CD4-positive, alpha-beta T cell (primary cell): ENCODE measurements at regions not wholly inside any gene's neighbourhood (a gene's known extent, or its start where the extent isn't known, plus 50 kb on each side); places are given as distances from the start of the nearest gene placed in this dataset.

ENCODE experiments used
- ATAC-seq: fragments of 200-7000 bp; cut with Tn5 transposase; one replicate; pipeline ENCODE4 v1.10.0; 2022; ENCODE audit warnings: mild to moderate bottlenecking; ENCODE audit not compliant: poor library complexity
- CTCF ChIA-PET: fragments of 350-600 bp; sonication (Branson Sonifier 250); formaldehyde crosslinking; loops from one replicate; lab custom pipeline; 2021; ENCODE audit warnings: antibody characterized with exemption, inconsistent platforms; lab: Charles Lee
- POLR2A ChIA-PET: fragments of 350-600 bp; sonication (Branson Sonifier 250); formaldehyde crosslinking; loops from one replicate; lab custom pipeline; 2021; ENCODE audit warnings: antibody characterized with exemption, inconsistent platforms; lab: Charles Lee
- DNase-seq, 14 experiments: peaks; one replicate each; pipeline ENCODE4 v3.0.0-alpha.2; 2013 to 2020; ENCODE audit warnings: mixed read lengths in 2 of 14
- H3K27ac ChIP-seq, 2 donors: one replicate each; pipeline versions ENCODE4 v1.5.1 to v1.7.0; 2013; ENCODE audit warnings: low read length in 2 of 2, low read depth in 1 of 2, mild to moderate bottlenecking in 1 of 2
- H3K27me3 ChIP-seq, 2 experiments: 1 replicate in 1 of 2; 2 replicates in 1 of 2; pipeline versions ENCODE4 v1.6.1 to v1.7.0; 2013; ENCODE audit warnings: low read length in 2 of 2, control low read depth in 1 of 2, mild to moderate bottlenecking in 1 of 2, moderate library complexity in 1 of 2; ENCODE audit not compliant: insufficient read depth in 2 of 2, control insufficient read depth in 1 of 2
- H3K36me3 ChIP-seq: one replicate; pipeline ENCODE4 v1.6.1; 2013; ENCODE audit warnings: low read length, control low read depth; ENCODE audit not compliant: insufficient read depth
- H3K4me1 ChIP-seq: one replicate; pipeline ENCODE4 v1.6.1; 2013; ENCODE audit warnings: low read length, control low read depth; ENCODE audit not compliant: insufficient read depth
- H3K4me3 ChIP-seq: one replicate; pipeline ENCODE4 v1.5.1; 2013; ENCODE audit warnings: mild to moderate bottlenecking, low read length, moderate library complexity
- H3K9me3 ChIP-seq, 2 experiments: 1 replicate in 1 of 2; 2 replicates in 1 of 2; pipeline versions ENCODE4 v1.6.1 to v1.7.0; 2013; ENCODE audit warnings: low read length in 2 of 2, mild to moderate bottlenecking in 2 of 2, control low read depth in 1 of 2, moderate library complexity in 1 of 2; ENCODE audit not compliant: control insufficient read depth in 1 of 2, insufficient read depth in 1 of 2
- H3K27ac Mint-ChIP-seq: one replicate; pipeline ENCODE4 v1.8.0; 2020; ENCODE audit warnings: mixed read lengths
- H3K27me3 Mint-ChIP-seq: one replicate; pipeline ENCODE4 v1.8.0; 2021; ENCODE audit warnings: mixed read lengths
- H3K36me3 Mint-ChIP-seq: one replicate; pipeline ENCODE4 v1.8.0; 2021; ENCODE audit warnings: low read depth, mixed read lengths
- H3K4me1 Mint-ChIP-seq: one replicate; pipeline ENCODE4 v1.8.0; 2021; ENCODE audit warnings: low read depth, mixed read lengths
- H3K4me3 Mint-ChIP-seq: one replicate; pipeline ENCODE4 v1.8.0; 2020; ENCODE audit warnings: mild to moderate bottlenecking, mixed read lengths
- H3K9me3 Mint-ChIP-seq: one replicate; pipeline ENCODE4 v1.8.0; 2020; ENCODE audit warnings: mixed read lengths
- intact Hi-C, 2 experiments: fragments of 100-400 bp; cut with DNase I in 1 of 2; cut with micrococcal nuclease in 1 of 2; formaldehyde crosslinking; loops; one replicate each; pipeline versions ENCODE4 v1.15.1 to v1.9.0; 2023 to 2025; cut with DNase I, micrococcal nuclease
- TF ChIP-seq, protein P1 (sequence below): fragments of 200-600 bp; IDR thresholded peaks from one replicate; pipeline ENCODE4 v1.8.0; 2022; ENCODE audit warnings: antibody characterized with exemption, mild to moderate bottlenecking

DNA sequence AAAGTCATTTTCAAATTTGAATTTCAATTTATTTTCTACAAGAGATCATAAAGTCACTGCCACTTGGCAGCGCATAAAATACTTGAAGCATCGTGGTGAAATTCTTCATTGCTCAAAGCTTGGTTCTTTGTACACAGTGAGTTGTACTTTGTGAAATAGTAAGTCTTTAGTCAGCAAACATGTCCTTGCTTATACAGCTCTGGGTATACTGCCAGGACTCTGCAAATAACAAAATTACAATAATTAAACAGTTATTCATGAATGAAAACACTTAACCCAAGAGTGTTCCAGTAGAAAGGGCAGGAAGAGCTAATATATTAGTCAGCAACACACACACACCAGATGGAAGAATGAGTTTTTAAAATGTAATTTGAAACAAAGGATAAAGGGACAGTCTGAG lies 1300.9 kb upstream of the DIAPH2 start:
- Histone ChIP-seq H3K36me3 (no peaks in the 10 kb centered on the region), H3K27ac (no peak overlapping the region), H3K4me1 (no peaks in the 10 kb centered on the region), H3K9me3 (no peaks in the 10 kb centered on the region), H3K4me3 (no peak overlapping the region), H3K27me3 (no peaks in the 10 kb centered on the region)
- no peaks in the 10 kb centered on the region for H3K4me1 Mint-ChIP-seq
- peaks cover 3% of the 10 kb centered on the region for H3K9me3 Mint-ChIP-seq
- no peak overlapping the region for H3K4me3 Mint-ChIP-seq
- ChIA-PET CTCF (no interaction called here), POLR2A (no interaction called here)
- TF ChIP-seq, protein P1, sequence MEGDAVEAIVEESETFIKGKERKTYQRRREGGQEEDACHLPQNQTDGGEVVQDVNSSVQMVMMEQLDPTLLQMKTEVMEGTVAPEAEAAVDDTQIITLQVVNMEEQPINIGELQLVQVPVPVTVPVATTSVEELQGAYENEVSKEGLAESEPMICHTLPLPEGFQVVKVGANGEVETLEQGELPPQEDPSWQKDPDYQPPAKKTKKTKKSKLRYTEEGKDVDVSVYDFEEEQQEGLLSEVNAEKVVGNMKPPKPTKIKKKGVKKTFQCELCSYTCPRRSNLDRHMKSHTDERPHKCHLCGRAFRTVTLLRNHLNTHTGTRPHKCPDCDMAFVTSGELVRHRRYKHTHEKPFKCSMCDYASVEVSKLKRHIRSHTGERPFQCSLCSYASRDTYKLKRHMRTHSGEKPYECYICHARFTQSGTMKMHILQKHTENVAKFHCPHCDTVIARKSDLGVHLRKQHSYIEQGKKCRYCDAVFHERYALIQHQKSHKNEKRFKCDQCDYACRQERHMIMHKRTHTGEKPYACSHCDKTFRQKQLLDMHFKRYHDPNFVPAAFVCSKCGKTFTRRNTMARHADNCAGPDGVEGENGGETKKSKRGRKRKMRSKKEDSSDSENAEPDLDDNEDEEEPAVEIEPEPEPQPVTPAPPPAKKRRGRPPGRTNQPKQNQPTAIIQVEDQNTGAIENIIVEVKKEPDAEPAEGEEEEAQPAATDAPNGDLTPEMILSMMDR, result no peak
- H3K27me3 Mint-ChIP-seq, result no peaks in the 10 kb centered on the region
- ATAC-seq, result no peak
- H3K36me3 Mint-ChIP-seq, result no peaks in the 10 kb centered on the region
- intact Hi-C loops, result no loop called here
- no peak overlapping the region for H3K27ac Mint-ChIP-seq
- no peak for DNase-seq

DNA sequence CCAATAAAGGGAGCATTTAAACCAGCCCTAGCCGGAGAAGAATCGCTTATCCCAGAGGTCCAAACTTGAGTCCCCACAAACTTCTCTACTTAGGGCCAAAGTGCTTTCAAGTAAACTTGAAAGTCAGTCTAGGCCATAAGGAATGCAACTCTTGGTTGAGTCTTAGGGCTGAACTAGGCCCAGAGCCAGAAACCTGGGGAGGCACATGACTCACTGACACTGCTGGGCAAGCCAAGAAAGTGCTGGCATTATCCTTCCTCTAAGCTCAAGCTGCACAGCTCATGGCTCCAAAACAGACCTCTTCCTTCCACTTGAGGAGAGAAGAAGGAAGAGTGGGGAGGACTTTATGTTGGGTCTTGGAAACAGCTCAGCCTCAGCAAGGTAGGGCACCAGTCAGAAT lies 1257.3 kb upstream of the DIAPH2 start:
- Mint-ChIP-seq H3K4me1 (no peaks in the 10 kb centered on the region), H3K9me3 (no peaks in the 10 kb centered on the region), H3K27ac (no peak overlapping the region), H3K4me3 (no peak overlapping the region), H3K36me3 (no peaks in the 10 kb centered on the region), H3K27me3 (no peaks in the 10 kb centered on the region)
- H3K36me3 ChIP-seq, result no peaks in the 10 kb centered on the region
- DNase-seq (no peak), ATAC-seq (no peak)
- no peaks in the 10 kb centered on the region for H3K27me3 ChIP-seq
- H3K27ac ChIP-seq, result no peak overlapping the region
- intact Hi-C loops, result no loop called here
- ChIA-PET CTCF (no interaction called here), POLR2A (no interaction called here)
- TF ChIP-seq, protein P1, result no peak
- no peak overlapping the region for H3K4me3 ChIP-seq
- peaks cover 0 to 3% of the 10 kb centered on the region in 2 experiments for H3K9me3 ChIP-seq
- H3K4me1 ChIP-seq, result no peaks in the 10 kb centered on the region

DNA sequence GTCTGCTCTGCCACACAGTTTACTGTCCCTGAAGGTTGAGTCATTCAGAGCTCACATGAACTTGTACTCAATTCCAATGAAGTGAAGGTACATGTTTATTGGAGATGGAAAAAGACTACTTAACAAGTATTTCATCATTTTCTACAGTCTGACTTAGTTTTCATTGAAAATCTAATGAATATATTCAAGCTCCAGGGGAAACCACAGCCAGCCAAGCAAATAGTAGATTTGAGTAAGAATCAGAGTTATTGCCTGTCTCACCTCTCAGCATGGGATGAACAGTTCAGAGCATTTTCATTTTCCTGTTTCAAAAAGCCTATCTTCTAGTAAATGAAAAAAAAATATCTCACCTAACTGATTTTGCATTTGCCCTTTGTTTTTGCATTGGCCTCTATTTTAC lies 1249.4 kb upstream of the DIAPH2 start:
- Mint-ChIP-seq H3K36me3 (no peaks in the 10 kb centered on the region), H3K27ac (no peak overlapping the region), H3K9me3 (peaks cover 2% of the 10 kb centered on the region), H3K27me3 (no peaks in the 10 kb centered on the region), H3K4me3 (no peak overlapping the region), H3K4me1 (no peaks in the 10 kb centered on the region)
- Histone ChIP-seq H3K4me1 (no peaks in the 10 kb centered on the region), H3K4me3 (no peak overlapping the region), H3K27me3 (no peaks in the 10 kb centered on the region), H3K36me3 (no peaks in the 10 kb centered on the region), H3K27ac (no peak overlapping the region), H3K9me3 (no peaks in the 10 kb centered on the region)
- ChIA-PET POLR2A (no interaction called here), CTCF (no interaction called here)
- ATAC-seq (no peak), DNase-seq (no peak)
- TF ChIP-seq, protein P1, result no peak
- intact Hi-C loops, result no loop called here
